Esophagus squamous epithelium (tissue), 5 donors: ENCODE measurements at regions not wholly inside any gene's neighbourhood (a gene's known extent, or its start where the extent isn't known, plus 50 kb on each side); places are given as distances from the start of the nearest gene placed in this dataset.

ENCODE experiments used
- DNase-seq: peaks from one replicate; lab custom pipeline; 2025; lab: John Stamatoyannopoulos, UW
- H3K27ac ChIP-seq, 4 donors: fragments of 200-600 bp; sonication (generic); one replicate each; pipeline ENCODE4 v1.5.1; 2016 to 2019; ENCODE audit warnings: mild to moderate bottlenecking in 1 of 4
- H3K27me3 ChIP-seq, 4 donors: fragments of 200-600 bp; sonication (generic); 1 replicate in 3 of 4; 2 replicates in 1 of 4; pipeline versions ENCODE4 v1.5.1 to v1.6.0; 2017 to 2021; ENCODE audit warnings: antibody characterized with exemption in 1 of 4
- H3K36me3 ChIP-seq, 3 donors: fragments of 200-600 bp; sonication (generic); one replicate each; pipeline ENCODE4 v1.5.1; 2016 to 2019
- H3K4me1 ChIP-seq, 3 donors: fragments of 200-600 bp; sonication (generic); one replicate each; pipeline ENCODE4 v1.5.1; 2017 to 2019
- H3K4me3 ChIP-seq, 4 donors: fragments of 200-600 bp; sonication (generic); 1 replicate in 3 of 4; 2 replicates in 1 of 4; pipeline ENCODE4 v1.5.1; 2016 to 2019; ENCODE audit warnings: mild to moderate bottlenecking in 2 of 4, moderate library complexity in 1 of 4
- H3K9me3 ChIP-seq, 3 donors: fragments of 200-600 bp; sonication (generic); one replicate each; pipeline ENCODE4 v1.5.1; 2016 to 2019
- CTCF ChIP-seq, 6 experiments: fragments of 450-650 bp in 4 of 6; fragments of 200-600 bp in 2 of 6; sonication (generic) in 2 of 6; IDR thresholded peaks; one replicate each; pipeline ENCODE4 v1.5.1; 2016 to 2019; ENCODE audit warnings: antibody characterized with exemption in 6 of 6, mild to moderate bottlenecking in 4 of 6, moderate library complexity in 4 of 6
- POLR2A ChIP-seq, 4 donors: fragments of 450-650 bp; IDR thresholded peaks; one replicate each; pipeline ENCODE4 v1.6.1; 2017; ENCODE audit warnings: antibody characterized with exemption in 4 of 4, mild to moderate bottlenecking in 4 of 4, moderate library complexity in 3 of 4
- WGBS, 2 donors: methylation state at CpG; one replicate each; pipeline ENCODE4 v1.1.5; 2018; 5-methylcytosine and 5-hydroxymethylcytosine counted together
- intact Hi-C: fragments of 100-400 bp; cut with DNase I; formaldehyde crosslinking; loops from one replicate; pipeline ENCODE4 v1.15.0; 2022
- donor health status: DM: yes; HTN: yes; CAD: no.

GRCh38 chr4:154005171-154005520, 216.3 kb upstream of the SFRP2 start:
- Histone ChIP-seq H3K36me3 (no peaks in the 10 kb centered on the region), H3K4me3 (no peak overlapping the region), H3K27me3 (no peaks in the 10 kb centered on the region), H3K4me1 (peaks cover 0 to 15% (median 0%) of the 10 kb centered on the region in 3 donors), H3K27ac (peak overlapping the region; percentile 39 to 79 (median 62)), H3K9me3 (no peaks in the 10 kb centered on the region)
- intact Hi-C loops = no loop called here
- TF ChIP-seq CTCF (IDR thresholded peaks at IDR 0.05) (no peak), POLR2A (IDR thresholded peaks at IDR 0.05) (no peak)
- WGBS, 2 donors = 69 to 83% methylated on average over 3 of the region's 5 CpGs
- DNase-seq = no peak

- no peaks in the 10 kb centered on the region for H3K27me3 ChIP-seq
- TF ChIP-seq CTCF (IDR thresholded peaks at IDR 0.05) = no peak
- TF ChIP-seq POLR2A (IDR thresholded peaks at IDR 0.05) = no peak
- no peaks in the 10 kb centered on the region for H3K36me3 ChIP-seq
- no peaks in the 10 kb centered on the region for H3K9me3 ChIP-seq
- WGBS, 2 donors = 54 to 55% methylated on average over 6 of the region's 7 CpGs
- H3K27ac ChIP-seq = peak overlapping the region; percentile 44 to 80 (median 64)
- H3K4me1 ChIP-seq = peaks cover 0 to 10% (median 0%) of the 10 kb centered on the region in 3 donors
- intact Hi-C loops = no loop called here
- no peak overlapping the region for H3K4me3 ChIP-seq
- no peak for DNase-seq
Measured at GRCh38 chr4:154004507-154005170, 215.8 kb upstream of the SFRP2 start.

GRCh38 chr4:154004016-154004415, 215.1 kb upstream of the SFRP2 start:
- Histone ChIP-seq H3K27ac (peak overlapping the region; percentile 44 to 80 (median 64)), H3K4me1 (peaks cover 0 to 6% (median 0%) of the 10 kb centered on the region in 3 donors), H3K36me3 (no peaks in the 10 kb centered on the region), H3K4me3 (no peak overlapping the region), H3K9me3 (no peaks in the 10 kb centered on the region), H3K27me3 (no peaks in the 10 kb centered on the region)
- TF ChIP-seq CTCF (IDR thresholded peaks at IDR 0.05) = no peak
- no peak for TF ChIP-seq POLR2A (IDR thresholded peaks at IDR 0.05)
- no peak for DNase-seq
- WGBS, 2 donors = 64 to 78% methylated on average over 4 to 5 of the region's 5 CpGs
- intact Hi-C loops = no loop called here

GRCh38 chr4:154003378-154003777, 214.5 kb upstream of the SFRP2 start:
- peak overlapping the region in 2 of 4 donors; percentile 58 to 70 for H3K27ac ChIP-seq
- H3K9me3 ChIP-seq = no peaks in the 10 kb centered on the region
- WGBS, 2 donors = 83 to 88% methylated on average over 1 of the region's 1 CpG
- H3K4me3 ChIP-seq = no peak overlapping the region
- H3K36me3 ChIP-seq = no peaks in the 10 kb centered on the region
- TF ChIP-seq CTCF (IDR thresholded peaks at IDR 0.05) (no peak), POLR2A (IDR thresholded peaks at IDR 0.05) (no peak)
- DNase-seq = no peak
- intact Hi-C loops = no loop called here
- H3K4me1 ChIP-seq = peaks cover 0 to 6% (median 0%) of the 10 kb centered on the region in 3 donors
- H3K27me3 ChIP-seq = no peaks in the 10 kb centered on the region

GRCh38 chr4:154001193-154001592, 212.3 kb upstream of the SFRP2 start:
- no peaks in the 10 kb centered on the region for H3K27me3 ChIP-seq
- no peaks in the 10 kb centered on the region for H3K36me3 ChIP-seq
- H3K4me3 ChIP-seq = no peak overlapping the region
- peaks cover 0 to 6% (median 0%) of the 10 kb centered on the region in 3 donors for H3K4me1 ChIP-seq
- H3K27ac ChIP-seq = no peak overlapping the region
- no peaks in the 10 kb centered on the region for H3K9me3 ChIP-seq
- TF ChIP-seq CTCF (IDR thresholded peaks at IDR 0.05) (no peak), POLR2A (IDR thresholded peaks at IDR 0.05) (no peak)
- DNase-seq = no peak
- intact Hi-C loops = no loop called here
